ENCODE measurements at regions not wholly inside any gene's neighbourhood (a gene's known extent, or its start where the extent isn't known, plus 50 kb on each side); places are given as distances from the start of the nearest gene placed in this dataset.
"Not testable (repeated sequence)": the region's sequence is repeated elsewhere in the genome, so short reads cannot be mapped to it uniquely, and the experiment has no call there.

DNA sequence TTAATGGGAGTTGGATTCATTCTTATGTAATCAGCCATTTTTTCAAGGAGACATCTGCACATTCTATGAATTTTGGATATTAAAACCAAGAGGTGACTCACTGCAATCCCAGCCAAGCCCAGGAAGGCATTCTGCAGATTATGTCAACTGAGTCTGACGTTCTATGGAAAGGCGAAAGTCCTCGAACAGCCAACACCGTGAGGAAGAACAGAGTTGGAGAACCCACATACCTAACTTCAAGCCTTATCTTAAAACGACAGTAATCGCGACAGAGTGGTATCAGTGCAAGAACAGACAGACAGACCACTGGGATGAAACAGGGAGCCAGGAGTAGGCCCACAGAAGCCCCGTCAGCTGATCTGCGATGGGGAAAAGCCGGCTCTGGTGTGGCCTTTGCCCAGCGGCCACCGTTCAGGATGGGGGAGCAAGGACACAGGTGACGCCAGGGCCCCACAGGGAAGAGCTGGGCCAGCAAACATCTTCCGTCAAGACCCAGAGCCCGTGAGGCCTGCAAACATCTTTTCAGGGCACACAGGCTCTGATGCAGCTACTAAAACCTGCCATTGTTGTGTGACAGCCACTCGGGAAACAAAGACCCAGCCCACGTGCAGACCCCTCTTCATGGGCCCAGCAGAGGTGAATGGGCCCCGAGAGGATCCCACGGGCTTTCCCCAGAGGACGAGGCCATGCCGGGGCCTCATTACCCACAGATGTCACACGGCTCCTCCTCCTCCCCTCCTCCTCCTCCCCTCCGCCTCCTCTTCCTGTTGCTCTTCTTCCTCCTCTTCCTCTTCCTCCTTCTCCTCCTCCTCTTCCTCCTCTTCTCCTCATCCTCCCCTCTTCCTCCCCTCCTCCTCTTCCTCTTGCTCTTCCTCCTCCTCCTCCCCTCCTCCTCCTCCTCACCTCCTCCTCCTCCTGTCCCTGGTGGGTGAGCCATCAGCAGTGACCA, 277.6 kb downstream of the ADGRD1 start:
- TF ChIP-seq, protein P1, sequence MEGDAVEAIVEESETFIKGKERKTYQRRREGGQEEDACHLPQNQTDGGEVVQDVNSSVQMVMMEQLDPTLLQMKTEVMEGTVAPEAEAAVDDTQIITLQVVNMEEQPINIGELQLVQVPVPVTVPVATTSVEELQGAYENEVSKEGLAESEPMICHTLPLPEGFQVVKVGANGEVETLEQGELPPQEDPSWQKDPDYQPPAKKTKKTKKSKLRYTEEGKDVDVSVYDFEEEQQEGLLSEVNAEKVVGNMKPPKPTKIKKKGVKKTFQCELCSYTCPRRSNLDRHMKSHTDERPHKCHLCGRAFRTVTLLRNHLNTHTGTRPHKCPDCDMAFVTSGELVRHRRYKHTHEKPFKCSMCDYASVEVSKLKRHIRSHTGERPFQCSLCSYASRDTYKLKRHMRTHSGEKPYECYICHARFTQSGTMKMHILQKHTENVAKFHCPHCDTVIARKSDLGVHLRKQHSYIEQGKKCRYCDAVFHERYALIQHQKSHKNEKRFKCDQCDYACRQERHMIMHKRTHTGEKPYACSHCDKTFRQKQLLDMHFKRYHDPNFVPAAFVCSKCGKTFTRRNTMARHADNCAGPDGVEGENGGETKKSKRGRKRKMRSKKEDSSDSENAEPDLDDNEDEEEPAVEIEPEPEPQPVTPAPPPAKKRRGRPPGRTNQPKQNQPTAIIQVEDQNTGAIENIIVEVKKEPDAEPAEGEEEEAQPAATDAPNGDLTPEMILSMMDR (IDR thresholded peaks at IDR 0.05) = no peak
- no peak for TF ChIP-seq POLR2A (IDR thresholded peaks at IDR 0.05)
- H3K27me3 ChIP-seq = peaks cover 0 to 51% (median 0%) of the 10 kb centered on the region in 4 donors
- no peak for DNase-seq
- H3K9me3 ChIP-seq = peaks cover 0 to 7% (median 0%) of the 10 kb centered on the region in 3 donors
- H3K36me3 ChIP-seq = no peaks in the 10 kb centered on the region
- no peak overlapping the region for H3K4me3 ChIP-seq
- H3K4me1 ChIP-seq = peaks cover 0 to 20% (median 9%) of the 10 kb centered on the region in 3 donors
- peak overlapping the region in 1 of 4 donors; percentile 11 for H3K27ac ChIP-seq
- WGBS, 2 donors = 68 to 75% methylated on average over 19 to 21 of the region's 23 CpGs
- intact Hi-C loops (cut with DNase I) = no loop called here

DNA sequence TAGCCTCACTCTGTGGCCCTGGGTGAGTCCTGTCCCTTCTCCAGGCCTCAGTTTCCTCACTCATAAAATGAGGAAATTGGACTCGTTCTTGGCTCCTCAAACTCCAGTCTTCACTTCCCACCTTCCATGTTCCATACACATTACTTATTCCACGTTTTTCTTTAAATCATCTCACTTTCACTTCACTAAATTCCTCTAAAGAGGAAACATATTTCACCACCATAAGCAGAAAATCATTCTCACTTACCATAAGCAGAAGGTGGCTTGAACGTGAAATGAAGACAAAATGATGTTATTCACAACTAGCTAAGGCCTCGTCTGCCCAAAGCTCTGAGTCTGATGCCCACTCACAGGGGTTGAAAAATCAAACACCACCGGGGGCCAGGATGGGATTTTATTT, 278.3 kb downstream of the ADGRD1 start:
- H3K27ac ChIP-seq = no peak overlapping the region
- TF ChIP-seq POLR2A (IDR thresholded peaks at IDR 0.05) = no peak
- TF ChIP-seq, protein P1 (IDR thresholded peaks at IDR 0.05) = no peak
- no peak overlapping the region for H3K4me3 ChIP-seq
- DNase-seq = no peak
- H3K27me3 ChIP-seq = peaks cover 0 to 53% (median 0%) of the 10 kb centered on the region in 4 donors
- peaks cover 0 to 7% (median 0%) of the 10 kb centered on the region in 3 donors for H3K9me3 ChIP-seq
- intact Hi-C loops (cut with DNase I) = no loop called here
- peaks cover 0 to 20% (median 9%) of the 10 kb centered on the region in 3 donors for H3K4me1 ChIP-seq
- WGBS, 2 donors = 67 to 70% methylated on average over 5 of the region's 5 CpGs
- no peaks in the 10 kb centered on the region for H3K36me3 ChIP-seq

DNA sequence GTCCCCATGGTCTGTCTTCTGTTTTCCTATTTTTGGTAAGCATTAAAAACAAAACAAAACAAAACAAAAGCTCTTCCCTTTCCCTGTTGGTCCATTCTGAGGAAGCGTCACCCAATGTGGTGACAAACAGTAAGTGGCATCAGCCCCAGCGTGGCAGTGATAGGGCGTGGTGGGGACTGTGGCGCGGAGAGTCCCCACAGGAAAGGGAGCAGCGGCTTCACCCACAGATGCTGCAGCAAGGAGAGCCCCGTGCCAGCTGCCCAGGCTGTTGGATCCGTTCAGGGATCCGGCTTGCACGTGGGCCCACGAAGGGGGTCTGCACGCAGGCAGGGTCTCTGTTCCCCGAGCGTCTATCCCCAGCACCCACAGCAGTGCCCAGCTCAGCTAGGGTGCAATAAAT, 279.2 kb downstream of the ADGRD1 start:
- H3K4me3 ChIP-seq; DNase-seq; H3K36me3 ChIP-seq; intact Hi-C loops (cut with DNase I); H3K27ac ChIP-seq; H3K9me3 ChIP-seq: not testable (repeated sequence)
- Histone ChIP-seq H3K4me1 (peaks cover 0 to 20% (median 9%) of the 10 kb centered on the region in 3 donors), H3K27me3 (peaks cover 0 to 47% (median 0%) of the 10 kb centered on the region in 4 donors)
- WGBS, 2 donors = 47 to 91% methylated on average over 7 to 8 of the region's 14 CpGs

DNA sequence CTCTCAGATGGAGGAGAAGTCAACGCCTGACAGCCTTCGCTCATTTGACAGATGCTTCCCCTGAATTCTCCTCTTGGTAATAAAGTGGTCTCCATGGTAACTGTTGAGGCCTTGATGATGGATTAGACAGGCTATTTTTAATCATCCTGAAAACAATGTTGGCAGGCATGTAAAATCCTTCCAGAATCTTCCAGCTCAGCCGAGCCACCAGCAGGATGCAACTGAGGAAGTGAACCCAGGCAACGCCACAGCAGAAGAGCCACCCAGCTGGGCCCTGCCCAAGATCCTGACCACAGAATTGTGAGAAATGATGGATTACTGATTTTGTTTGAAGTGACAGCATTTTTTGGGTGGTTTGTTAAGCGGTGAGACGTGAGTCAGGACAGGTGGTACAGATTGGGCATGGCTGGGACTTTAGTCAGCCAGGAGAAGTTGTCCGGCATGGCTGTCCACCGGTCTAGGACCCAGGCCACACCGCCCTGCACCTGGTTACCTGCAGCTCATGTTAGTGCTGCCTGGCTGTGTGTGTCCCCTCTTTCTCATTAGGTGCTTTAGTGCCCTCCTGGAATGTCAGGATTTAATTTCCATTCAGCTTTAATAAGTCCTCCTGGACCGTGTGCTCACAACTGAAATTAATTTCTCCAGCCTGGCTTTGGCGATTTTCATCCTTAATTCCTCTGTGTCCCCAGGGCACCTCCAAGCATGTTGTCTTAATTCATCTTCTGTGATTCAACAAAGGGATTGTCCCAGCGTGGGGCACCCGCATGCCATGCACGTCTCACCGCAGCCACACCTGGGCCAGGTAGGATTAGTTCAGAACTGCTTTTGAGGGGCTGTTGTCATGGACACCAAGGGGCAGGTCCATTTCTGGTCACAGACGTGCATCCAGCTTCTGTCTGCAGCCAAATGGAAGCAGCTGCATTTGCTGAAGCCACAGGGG, 280.4 kb downstream of the ADGRD1 start:
- H3K27ac ChIP-seq; H3K9me3 ChIP-seq; H3K4me3 ChIP-seq; DNase-seq; intact Hi-C loops (cut with DNase I); H3K36me3 ChIP-seq: not testable (repeated sequence)
- peaks cover 0 to 19% (median 9%) of the 10 kb centered on the region in 3 donors for H3K4me1 ChIP-seq
- WGBS, 2 donors = 44 to 72% methylated on average over 8 to 11 of the region's 16 CpGs
- H3K27me3 ChIP-seq = peaks cover 0 to 45% (median 0%) of the 10 kb centered on the region in 4 donors

DNA sequence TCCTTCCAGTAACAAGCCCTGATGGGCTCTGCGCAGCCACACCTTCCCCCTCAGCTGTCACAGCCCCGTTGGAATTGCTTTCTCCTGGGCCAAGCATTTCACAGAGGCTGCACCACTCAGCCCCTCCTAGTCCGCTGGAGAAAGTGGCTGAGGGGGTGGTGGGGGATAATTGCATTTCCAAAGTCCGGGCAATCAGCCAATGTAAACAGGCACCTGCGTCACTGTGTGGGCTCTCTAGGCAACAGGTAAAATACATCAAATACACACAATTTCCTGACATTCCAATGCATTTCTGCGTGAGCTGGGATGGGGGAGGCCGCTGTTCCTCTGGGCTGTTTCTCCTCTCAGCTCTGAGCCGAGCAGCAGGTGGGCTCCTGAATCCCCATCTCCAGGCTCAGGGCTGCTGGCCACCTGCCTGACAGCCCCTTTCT, 281.1 kb downstream of the ADGRD1 start:
- H3K36me3 ChIP-seq; DNase-seq; H3K27ac ChIP-seq; intact Hi-C loops (cut with DNase I); H3K9me3 ChIP-seq; H3K4me3 ChIP-seq: not testable (repeated sequence)
- 60% methylated on average over 1 of the region's 8 CpGs; no CpG with 5 or more reads in 1 of the 2 donors for WGBS, 2 donors
- Histone ChIP-seq H3K27me3 (peaks cover 0 to 38% (median 0%) of the 10 kb centered on the region in 4 donors), H3K4me1 (peaks cover 0 to 11% (median 1%) of the 10 kb centered on the region in 3 donors)

DNA sequence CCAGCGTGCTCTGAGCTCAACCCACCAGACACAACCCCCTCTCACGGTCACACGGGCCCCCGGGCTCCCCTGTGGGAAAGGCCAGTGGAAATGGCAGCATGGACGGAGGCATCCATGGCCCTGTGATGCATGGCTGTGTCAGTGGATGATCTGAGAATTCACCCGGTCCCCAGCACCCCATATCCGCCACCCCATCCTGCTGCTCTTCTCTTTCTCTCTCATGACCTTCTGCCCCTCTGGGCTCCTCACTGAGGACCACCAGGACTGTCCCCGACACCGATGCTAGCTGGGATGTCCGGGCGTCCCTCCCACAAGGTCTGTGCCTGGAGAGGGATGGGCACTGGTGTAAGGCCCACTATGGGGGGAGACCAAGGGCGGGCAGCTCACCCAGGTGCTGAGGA, 282.2 kb downstream of the ADGRD1 start:
- peaks cover 0 to 27% (median 0%) of the 10 kb centered on the region in 4 donors for H3K27me3 ChIP-seq
- TF ChIP-seq POLR2A (IDR thresholded peaks at IDR 0.05) = no peak
- TF ChIP-seq, protein P1 (IDR thresholded peaks at IDR 0.05) = no peak
- H3K9me3 ChIP-seq = peaks cover 0 to 7% (median 0%) of the 10 kb centered on the region in 3 donors
- no peaks in the 10 kb centered on the region for H3K36me3 ChIP-seq
- WGBS, 2 donors = 93% methylated on average over 4 of the region's 12 CpGs; no CpG with 5 or more reads in 1 of the 2 donors
- no peak overlapping the region for H3K4me3 ChIP-seq
- H3K4me1 ChIP-seq = peaks cover 0 to 1% (median 0%) of the 10 kb centered on the region in 3 donors
- intact Hi-C loops (cut with DNase I) = no loop called here
- no peak for DNase-seq
- H3K27ac ChIP-seq = no peak overlapping the region

Data from esophagus squamous epithelium (tissue), 5 donors.